Hepatocyte (in vitro differentiated cells): ENCODE measurements at regions not wholly inside any gene's neighbourhood (a gene's known extent, or its start where the extent isn't known, plus 50 kb on each side); places are given as distances from the start of the nearest gene placed in this dataset.

ENCODE experiments used
- CTCF ChIP-seq: fragments of 200-600 bp; sonication (generic); IDR thresholded peaks from 2 replicates; pipeline ENCODE4 v1.5.1; 2016; ENCODE audit warnings: antibody characterized with exemption, mild to moderate bottlenecking; ENCODE audit not compliant: poor library complexity
- EZH2 ChIP-seq: fragments of 200-600 bp; sonication (generic); IDR thresholded peaks from 2 replicates; pipeline ENCODE4 v1.6.1; 2016; ENCODE audit warnings: antibody characterized with exemption, mild to moderate bottlenecking, borderline replicate concordance

GRCh38 chr2:513981-514706, 163.1 kb downstream of the TMEM18 start:
- TF ChIP-seq CTCF: no peak
- no peak for TF ChIP-seq EZH2
